IPS-15b (cell line): ENCODE measurements at regions not wholly inside any gene's neighbourhood (a gene's known extent, or its start where the extent isn't known, plus 50 kb on each side); places are given as distances from the start of the nearest gene placed in this dataset.
"Not testable (repeated sequence)": the region's sequence is repeated elsewhere in the genome, so short reads cannot be mapped to it uniquely, and the experiment has no call there.

Experiments used
- H3K27me3 ChIP-seq: one replicate; pipeline ENCODE4 v1.6.1; 2013; ENCODE audit warnings: low read length; ENCODE audit not compliant: control insufficient read depth, insufficient read depth
- H3K36me3 ChIP-seq: one replicate; pipeline ENCODE4 v1.6.1; 2013; ENCODE audit warnings: low read length; ENCODE audit not compliant: control insufficient read depth, insufficient read depth
- H3K4me1 ChIP-seq: one replicate; pipeline ENCODE4 v1.6.1; 2013; ENCODE audit warnings: mild to moderate bottlenecking, low read length; ENCODE audit not compliant: control insufficient read depth, insufficient read depth
- H3K4me3 ChIP-seq: one replicate; pipeline ENCODE4 v1.5.1; 2013; ENCODE audit warnings: low read depth, low read length
- H3K9ac ChIP-seq: one replicate; pipeline ENCODE4 v1.6.1; 2013; ENCODE audit warnings: low read depth, mild to moderate bottlenecking, low read length
- H3K9me3 ChIP-seq: one replicate; pipeline ENCODE4 v1.6.1; 2013; ENCODE audit warnings: mild to moderate bottlenecking, low read length; ENCODE audit not compliant: control insufficient read depth, insufficient read depth

DNA sequence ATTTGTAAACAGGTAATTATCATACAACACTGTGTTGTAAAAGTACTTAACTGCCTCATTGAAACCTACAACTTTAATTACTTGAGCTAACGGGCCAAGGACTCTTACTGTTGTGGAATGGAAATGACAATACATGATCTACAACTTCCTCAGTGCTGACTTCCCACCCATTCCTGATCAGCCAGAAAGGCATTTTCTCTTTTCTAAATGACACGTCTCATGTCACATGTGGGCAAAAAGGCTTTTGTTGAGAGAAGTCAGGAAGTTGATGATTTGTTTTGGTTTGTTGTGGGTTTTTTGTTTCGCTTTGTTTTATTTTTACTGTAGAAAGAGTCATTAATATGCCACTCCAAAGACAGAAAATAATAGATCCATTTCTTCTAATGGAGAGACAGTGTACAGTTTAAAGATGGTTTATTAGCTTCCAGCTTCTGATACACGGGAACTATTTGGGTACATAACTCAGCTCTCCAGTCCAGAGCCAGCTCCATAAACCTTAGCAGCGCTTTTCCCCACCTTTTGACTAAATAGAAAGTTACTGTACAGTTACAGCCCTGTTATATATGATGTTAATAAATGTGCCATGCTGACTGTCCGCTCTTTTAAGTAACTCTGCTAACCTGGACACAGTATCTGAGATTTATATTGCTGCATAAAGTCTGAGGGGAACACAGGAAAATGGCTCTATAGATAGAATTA lies 509.4 kb upstream of the API5 start:
- H3K27me3 ChIP-seq, result no peaks in the 10 kb centered on the region
- H3K9ac ChIP-seq, result no peak overlapping the region
- no peaks in the 10 kb centered on the region for H3K9me3 ChIP-seq
- no peaks in the 10 kb centered on the region for H3K36me3 ChIP-seq
- H3K4me1 ChIP-seq, result no peaks in the 10 kb centered on the region
- no peak overlapping the region for H3K4me3 ChIP-seq

- H3K9ac ChIP-seq, result no peak overlapping the region
- H3K36me3 ChIP-seq, result no peaks in the 10 kb centered on the region
Observed at GRCh38 chr11:42806191-42806590, 505.6 kb upstream of the API5 start.

GRCh38 chr11:42812361-42812760 lies 499.4 kb upstream of the API5 start:
- Histone ChIP-seq H3K4me3 (no peak overlapping the region), H3K36me3 (no peaks in the 10 kb centered on the region), H3K4me1 (no peaks in the 10 kb centered on the region), H3K9ac (no peak overlapping the region), H3K9me3 (no peaks in the 10 kb centered on the region), H3K27me3 (no peaks in the 10 kb centered on the region)

More at GRCh38 chr11:42806191-42806590, 505.6 kb upstream of the API5 start:
- H3K4me1 ChIP-seq, result no peaks in the 10 kb centered on the region
- H3K9me3 ChIP-seq, result no peaks in the 10 kb centered on the region
- no peaks in the 10 kb centered on the region for H3K27me3 ChIP-seq
- H3K4me3 ChIP-seq, result no peak overlapping the region

DNA sequence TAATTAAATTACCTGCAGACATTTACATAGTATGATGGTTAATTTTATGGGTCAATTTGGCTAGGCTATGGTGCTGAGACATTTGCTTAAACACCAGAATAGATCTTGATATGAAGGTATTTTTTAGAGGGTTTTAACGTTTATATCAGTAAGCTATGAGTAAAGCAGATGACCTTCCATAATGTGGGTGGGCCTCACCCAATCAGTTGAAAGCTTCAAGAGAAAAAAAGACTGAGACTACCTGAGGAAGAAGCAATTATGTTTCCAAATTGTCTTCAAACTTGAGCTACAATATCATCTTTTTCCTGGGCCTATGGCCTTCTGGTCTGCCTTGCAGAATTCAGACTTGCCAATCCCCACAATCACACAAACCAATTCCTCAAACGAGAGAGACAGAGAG lies 498.8 kb upstream of the API5 start:
- Histone ChIP-seq H3K4me1 (no peaks in the 10 kb centered on the region), H3K9me3 (no peaks in the 10 kb centered on the region), H3K36me3 (no peaks in the 10 kb centered on the region)

DNA sequence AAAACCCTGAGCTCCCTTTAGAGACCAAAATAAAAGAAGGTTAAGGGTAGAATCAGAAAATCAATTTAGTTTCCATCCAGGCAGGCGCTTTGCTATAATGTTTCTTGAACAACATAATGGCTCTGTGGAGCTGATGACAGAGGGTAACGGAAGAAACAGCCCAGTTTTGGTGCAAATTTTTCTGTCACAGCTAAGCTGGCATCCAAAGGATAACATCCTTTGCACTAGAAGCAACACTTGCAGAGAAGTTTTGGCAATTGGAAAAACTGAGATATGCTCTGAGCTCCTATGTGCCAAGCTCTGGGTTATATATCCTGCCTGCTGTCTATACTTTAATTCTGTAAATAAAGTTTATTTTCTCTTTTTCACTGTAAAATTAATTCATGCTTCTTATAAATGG lies 495.3 kb upstream of the API5 start:
- Histone ChIP-seq H3K27me3 (no peaks in the 10 kb centered on the region), H3K4me3 (no peak overlapping the region), H3K9me3 (no peaks in the 10 kb centered on the region), H3K4me1 (no peaks in the 10 kb centered on the region), H3K9ac (no peak overlapping the region), H3K36me3 (no peaks in the 10 kb centered on the region)

More for the DNA sequence above, 498.8 kb upstream of the API5 start:
- H3K4me3 ChIP-seq, result no peak overlapping the region
- H3K9ac ChIP-seq, result no peak overlapping the region
- no peaks in the 10 kb centered on the region for H3K27me3 ChIP-seq

DNA sequence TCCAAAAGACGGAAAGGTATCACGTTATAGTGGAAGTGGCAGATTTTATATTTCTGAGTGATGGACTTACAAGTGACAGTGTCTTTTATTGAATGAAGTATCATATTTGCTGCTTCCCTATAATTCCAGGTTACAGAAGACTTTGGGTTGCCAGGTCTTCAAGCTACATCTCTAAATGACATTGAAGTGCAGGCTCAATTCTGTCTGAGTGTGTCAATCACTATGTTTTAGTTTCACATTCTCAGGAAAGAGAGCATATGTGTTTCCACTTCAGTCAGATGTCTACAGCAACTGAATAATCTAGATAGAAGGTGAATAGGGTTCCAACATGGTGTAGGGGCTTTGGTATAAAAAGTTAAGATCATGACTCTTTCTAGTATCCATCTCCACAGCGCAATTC lies 492.7 kb upstream of the API5 start:
- Histone ChIP-seq H3K36me3 (no peaks in the 10 kb centered on the region), H3K4me1 (no peaks in the 10 kb centered on the region), H3K4me3 (no peak overlapping the region), H3K9ac (no peak overlapping the region), H3K9me3 (no peaks in the 10 kb centered on the region), H3K27me3 (no peaks in the 10 kb centered on the region)

DNA sequence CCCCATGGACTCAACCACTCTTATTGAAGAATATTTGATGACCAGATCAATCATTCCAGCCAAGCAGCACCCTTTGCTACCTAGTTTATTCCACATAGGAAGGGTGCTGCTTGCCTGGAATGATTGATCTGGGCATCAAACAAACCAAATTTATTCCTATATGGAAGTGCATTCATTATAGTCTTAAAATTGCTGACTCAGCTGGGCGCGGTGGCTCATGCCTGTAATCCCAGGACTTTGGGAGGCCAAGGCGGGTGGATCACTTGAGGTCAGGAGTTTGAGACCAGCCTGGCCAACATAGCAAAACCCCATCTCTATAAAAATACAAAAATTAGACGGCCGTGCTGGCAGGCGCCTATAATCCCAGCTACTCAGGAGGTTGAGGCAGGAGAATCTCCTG lies 489.6 kb upstream of the API5 start:
- H3K4me3 ChIP-seq, H3K9me3 ChIP-seq, H3K9ac ChIP-seq, H3K4me1 ChIP-seq, H3K36me3 ChIP-seq, H3K27me3 ChIP-seq: not testable (repeated sequence)

GRCh38 chr11:42823546-42823945 lies 488.2 kb upstream of the API5 start:
- H3K4me1 ChIP-seq, result no peaks in the 10 kb centered on the region
- no peak overlapping the region for H3K9ac ChIP-seq
- H3K4me3 ChIP-seq, result no peak overlapping the region
- H3K9me3 ChIP-seq, result no peaks in the 10 kb centered on the region
- H3K27me3 ChIP-seq, result no peaks in the 10 kb centered on the region
- no peaks in the 10 kb centered on the region for H3K36me3 ChIP-seq

DNA sequence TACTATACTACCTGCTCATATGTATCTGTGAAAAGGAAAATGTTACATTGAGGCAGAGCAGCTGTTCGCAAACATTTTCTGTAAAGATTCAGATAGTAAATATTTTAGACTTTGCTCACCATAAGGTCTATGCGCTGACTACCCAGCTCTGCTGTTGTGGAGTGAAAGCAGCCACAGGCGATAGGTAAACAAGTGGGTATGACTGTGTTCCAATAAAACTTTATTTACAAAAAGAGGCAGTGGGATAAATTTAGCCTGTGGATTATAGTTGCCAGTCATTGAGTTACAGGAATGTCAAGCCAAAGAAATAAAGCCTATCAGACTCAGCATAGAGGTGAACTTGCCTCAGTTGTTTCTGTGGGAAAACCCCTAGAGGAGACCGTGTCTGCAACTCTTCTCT lies 487.7 kb upstream of the API5 start:
- Histone ChIP-seq H3K36me3 (no peaks in the 10 kb centered on the region), H3K9ac (no peak overlapping the region), H3K9me3 (no peaks in the 10 kb centered on the region), H3K4me3 (no peak overlapping the region), H3K4me1 (no peaks in the 10 kb centered on the region), H3K27me3 (no peaks in the 10 kb centered on the region)

- Histone ChIP-seq H3K36me3 (no peaks in the 10 kb centered on the region), H3K9ac (no peak overlapping the region), H3K4me1 (no peaks in the 10 kb centered on the region), H3K27me3 (no peaks in the 10 kb centered on the region), H3K4me3 (no peak overlapping the region), H3K9me3 (no peaks in the 10 kb centered on the region)
Observed at GRCh38 chr11:42825598-42825997, 486.2 kb upstream of the API5 start.

GRCh38 chr11:42827845-42828244 lies 484.0 kb upstream of the API5 start:
- no peaks in the 10 kb centered on the region for H3K4me1 ChIP-seq
- no peak overlapping the region for H3K4me3 ChIP-seq
- H3K36me3 ChIP-seq, result no peaks in the 10 kb centered on the region
- H3K27me3 ChIP-seq, result no peaks in the 10 kb centered on the region
- H3K9ac ChIP-seq, result no peak overlapping the region
- no peaks in the 10 kb centered on the region for H3K9me3 ChIP-seq

DNA sequence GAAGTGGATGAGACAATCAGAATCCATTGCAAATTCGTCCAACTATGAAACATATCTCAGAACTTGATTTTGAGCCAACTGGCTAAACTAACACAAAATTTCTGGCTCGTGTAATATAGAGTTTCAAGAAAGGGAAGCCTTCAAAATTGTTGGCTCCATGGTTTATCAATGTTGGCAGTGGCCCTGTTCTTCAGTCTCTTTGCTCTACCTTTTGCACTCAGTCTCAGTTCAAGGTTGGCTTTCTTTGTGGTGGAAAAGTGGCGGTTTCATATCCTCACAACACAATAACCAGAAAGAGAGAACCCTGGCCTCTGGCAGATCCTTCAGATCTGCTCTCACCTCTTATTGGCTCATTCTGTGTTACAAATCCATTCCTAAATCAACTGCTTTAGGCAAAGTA lies 473.8 kb upstream of the API5 start:
- Histone ChIP-seq H3K9ac (no peak overlapping the region), H3K4me3 (no peak overlapping the region), H3K36me3 (no peaks in the 10 kb centered on the region), H3K4me1 (peaks cover 10% of the 10 kb centered on the region), H3K9me3 (no peaks in the 10 kb centered on the region), H3K27me3 (no peaks in the 10 kb centered on the region)
